ENCODE measurements at regions not wholly inside any gene's neighbourhood (a gene's known extent, or its start where the extent isn't known, plus 50 kb on each side); places are given as distances from the start of the nearest gene placed in this dataset.
"Not testable (repeated sequence)": the region's sequence is repeated elsewhere in the genome, so short reads cannot be mapped to it uniquely, and the experiment has no call there.

DNA sequence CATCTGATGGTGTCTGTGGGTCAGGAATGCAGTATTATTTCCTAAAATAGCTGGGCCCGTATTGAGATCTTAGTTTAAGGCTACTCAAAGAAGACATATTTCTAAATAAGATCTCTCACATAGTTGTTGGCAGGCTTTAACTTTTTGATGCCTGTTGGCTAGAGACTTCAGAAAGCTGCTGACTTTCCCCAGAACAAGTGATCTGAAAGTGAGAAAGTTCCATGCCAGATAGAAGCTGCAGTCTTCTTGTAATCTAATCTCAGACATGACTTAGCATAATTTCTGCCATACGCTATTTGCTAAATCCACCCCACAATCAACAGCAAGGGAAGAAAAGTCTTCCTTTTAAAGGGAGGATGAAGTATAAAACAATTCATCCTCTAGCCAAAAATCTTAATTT, 867.1 kb downstream of the IGSF11 start:
- DNase-seq (ENCODE audit: low spot score), result no peak

- no peak for DNase-seq (ENCODE audit: low spot score)
Observed at GRCh38 chr3:118168175-118168574, 866.5 kb downstream of the IGSF11 start.

DNA sequence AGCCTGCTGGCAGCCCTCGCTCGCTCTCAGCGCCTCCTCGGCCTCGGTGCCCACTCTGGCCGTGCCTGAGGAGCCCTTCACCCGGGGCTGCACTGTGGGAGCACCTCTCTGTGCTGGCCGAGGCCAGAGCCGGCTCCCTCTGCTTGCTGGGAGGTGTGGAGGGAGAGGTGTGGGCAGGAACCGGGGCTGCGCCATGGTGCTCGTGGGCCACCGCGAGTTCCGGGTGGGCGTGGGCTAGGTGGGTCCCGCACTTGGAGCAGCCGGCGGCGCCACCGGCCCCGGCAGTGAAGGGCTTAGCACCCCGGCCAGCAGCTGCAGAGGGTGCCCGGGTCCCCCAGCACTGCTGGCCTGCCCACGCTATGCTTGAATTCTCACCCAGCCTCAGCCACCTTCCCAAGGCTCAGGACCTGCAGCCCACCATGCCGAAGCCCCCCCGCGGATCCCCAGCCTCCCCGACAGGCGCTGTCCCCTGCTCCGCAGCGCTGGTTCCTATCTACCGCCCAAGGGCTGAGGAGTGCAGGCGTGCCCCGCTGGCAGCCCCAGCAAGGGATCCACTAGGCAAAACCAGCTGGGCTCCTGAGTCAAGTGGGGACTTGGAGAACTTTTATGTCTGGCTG, 863.3 kb downstream of the IGSF11 start:
- DNase-seq (ENCODE audit: low spot score), result no peak

DNA sequence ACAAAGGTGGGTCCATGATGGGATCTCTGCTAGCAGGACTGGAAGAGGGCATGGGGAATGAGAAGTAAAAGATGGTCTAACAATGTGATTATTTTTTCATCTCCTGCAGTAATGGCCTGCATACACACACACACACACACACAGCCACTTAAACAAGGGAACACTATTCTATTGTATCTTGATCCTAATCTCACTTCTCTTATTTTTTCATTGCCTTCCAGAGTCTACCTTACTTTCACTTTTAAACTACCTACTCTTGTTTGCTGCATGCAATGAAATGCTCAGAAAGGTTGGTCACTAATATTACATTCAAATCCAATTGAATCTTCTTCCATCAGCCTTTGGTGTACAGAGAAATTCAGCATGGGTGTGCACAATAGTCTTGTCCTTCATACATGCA, 853.8 kb downstream of the IGSF11 start:
- no peak for DNase-seq (ENCODE audit: low spot score)

DNA sequence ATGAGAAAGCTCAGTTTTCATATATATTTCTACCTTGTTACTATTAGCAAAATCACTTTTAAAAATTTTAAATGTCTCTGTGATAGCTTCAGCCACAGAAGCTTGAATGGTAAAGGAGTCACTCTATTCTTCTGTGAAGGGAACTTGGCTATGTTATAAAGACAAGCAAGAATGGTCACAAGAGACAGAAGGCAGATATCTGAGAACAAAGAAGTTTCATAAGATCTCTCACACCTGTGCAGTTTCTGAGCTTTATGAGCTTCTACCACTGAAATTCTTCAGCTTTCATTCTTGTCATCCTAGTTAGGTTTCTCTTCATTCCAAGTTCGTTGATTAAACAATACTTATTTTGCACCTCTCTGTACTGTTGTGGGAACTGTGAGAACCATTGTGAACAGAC, 853.4 kb downstream of the IGSF11 start:
- no peak for DNase-seq (ENCODE audit: low spot score)

DNA sequence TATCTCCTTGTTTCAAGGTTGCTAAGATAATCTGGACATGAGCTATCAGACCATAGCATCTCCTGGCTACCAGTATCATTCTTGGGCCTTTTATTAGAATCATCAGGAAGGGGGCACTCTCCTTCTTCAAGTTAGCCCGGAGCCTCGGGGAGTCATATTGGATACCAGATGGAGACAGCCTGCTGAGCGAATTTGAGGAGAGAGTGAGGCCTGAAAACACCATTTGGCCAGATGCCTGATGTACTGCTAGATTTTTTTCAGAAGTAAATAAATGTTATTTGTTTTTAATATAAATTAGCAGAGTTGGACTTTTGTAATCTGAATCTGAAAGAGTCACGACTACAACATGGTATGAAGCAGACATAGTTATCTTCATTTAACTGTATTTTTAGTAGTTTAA, 848.6 kb downstream of the IGSF11 start:
- no peak for DNase-seq (ENCODE audit: low spot score)

- DNase-seq (ENCODE audit: low spot score), result no peak
Observed at GRCh38 chr3:118187221-118187620, 847.4 kb downstream of the IGSF11 start.

DNA sequence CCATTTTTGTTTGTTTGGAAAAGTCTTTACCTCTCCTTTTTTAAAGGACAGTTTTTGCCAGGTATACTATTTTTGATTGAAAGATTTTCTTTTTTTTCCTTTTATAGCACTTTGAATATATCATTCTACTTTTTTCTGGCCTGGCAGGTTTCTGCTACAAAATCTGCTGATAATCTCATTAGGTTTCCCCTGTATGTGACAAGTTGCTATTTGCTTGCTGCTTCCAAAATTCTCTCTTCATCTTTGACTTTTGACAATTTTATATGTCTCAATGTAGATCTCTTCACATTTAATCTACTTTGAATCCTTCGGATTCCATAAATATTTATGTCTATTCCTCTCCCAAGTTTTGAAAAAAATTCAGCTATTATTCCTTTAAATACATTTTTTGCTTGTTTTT, 838.5 kb downstream of the IGSF11 start:
- no peak for DNase-seq (ENCODE audit: low spot score)

DNA sequence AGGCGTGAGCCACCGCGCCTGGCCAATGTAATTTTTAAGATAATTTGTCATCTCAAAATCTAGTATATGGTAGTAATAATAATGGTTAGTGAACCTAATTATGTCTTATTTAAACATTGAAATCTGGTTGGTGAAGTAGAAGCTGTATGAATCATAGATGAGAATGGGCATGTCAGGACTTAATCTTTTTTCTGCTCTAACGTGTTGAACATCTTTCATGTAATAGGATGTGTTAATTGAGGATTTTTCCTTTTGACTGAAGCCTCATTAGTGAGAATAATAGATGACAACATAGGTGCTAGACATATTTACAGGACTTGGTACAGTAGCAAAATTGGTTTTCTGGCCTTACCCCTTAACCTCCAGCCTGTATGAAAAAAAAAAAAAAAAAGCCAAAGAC, 835.6 kb downstream of the IGSF11 start:
- no peak for DNase-seq (ENCODE audit: low spot score)

- no peak for DNase-seq (ENCODE audit: low spot score)
Observed at GRCh38 chr3:118204052-118204656, 830.5 kb downstream of the IGSF11 start.

DNA sequence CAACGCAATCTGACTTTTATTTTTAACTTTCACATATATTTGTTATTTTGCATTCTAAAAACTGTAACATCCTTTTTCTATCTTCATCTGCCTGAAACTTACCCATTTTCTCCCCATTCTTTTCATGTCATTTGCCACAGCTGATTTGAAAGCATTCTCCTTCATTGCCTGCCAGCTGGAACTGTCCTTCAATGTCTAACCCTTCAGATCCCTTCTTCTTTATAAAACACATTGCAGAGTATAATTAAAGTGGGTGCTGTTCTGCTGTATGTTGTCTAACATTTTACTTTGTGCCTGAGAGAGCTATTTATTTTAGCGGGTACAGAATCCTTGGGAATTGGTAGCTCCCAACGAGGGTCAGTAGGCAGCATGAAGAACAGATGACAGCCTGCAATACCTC, 827.4 kb downstream of the IGSF11 start:
- no peak for DNase-seq (ENCODE audit: low spot score)

DNA sequence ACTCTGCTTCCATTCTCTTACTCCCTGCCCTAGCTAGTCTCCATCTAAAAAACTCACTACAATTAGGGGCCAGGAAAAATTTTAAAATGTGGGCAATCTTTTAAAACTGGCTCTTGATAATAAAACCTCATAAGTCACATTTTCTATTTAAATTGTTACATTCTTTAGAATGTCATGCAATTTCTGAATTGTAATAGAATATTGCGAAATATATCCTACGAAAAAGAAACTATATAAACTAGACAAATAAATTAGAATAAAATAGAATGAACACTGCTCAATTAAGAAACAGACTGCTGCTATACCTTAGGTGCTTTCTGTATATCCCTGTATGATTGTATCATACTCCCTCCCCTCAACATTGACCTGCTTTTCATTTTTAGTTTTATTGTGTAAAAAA, 826.0 kb downstream of the IGSF11 start:
- no peak for DNase-seq (ENCODE audit: low spot score)

- no peak for DNase-seq (ENCODE audit: low spot score)
Observed at GRCh38 chr3:118213892-118214291, 820.8 kb downstream of the IGSF11 start.

- no peak for DNase-seq (ENCODE audit: low spot score)
Observed at GRCh38 chr3:118226206-118226605, 808.4 kb downstream of the IGSF11 start.

DNA sequence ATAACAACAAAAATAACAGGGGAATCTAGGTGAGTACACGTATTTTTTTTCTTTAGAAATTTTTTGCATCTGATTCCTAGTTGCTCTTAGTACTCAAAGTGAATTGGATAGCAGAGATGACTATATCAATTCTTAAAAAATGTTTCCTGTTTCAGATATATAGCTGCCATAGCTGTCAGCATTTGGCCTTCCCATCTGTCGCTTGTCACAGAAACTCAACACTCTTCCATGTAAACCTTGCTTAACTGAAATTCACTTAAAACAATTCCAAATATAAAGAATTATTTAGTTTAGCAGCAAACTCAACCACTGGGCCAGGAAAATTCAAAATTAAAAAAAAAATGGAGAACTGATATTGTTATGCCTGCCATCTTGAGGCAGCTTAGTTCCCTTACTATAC, 807.5 kb downstream of the IGSF11 start:
- no peak for DNase-seq (ENCODE audit: low spot score)

DNA sequence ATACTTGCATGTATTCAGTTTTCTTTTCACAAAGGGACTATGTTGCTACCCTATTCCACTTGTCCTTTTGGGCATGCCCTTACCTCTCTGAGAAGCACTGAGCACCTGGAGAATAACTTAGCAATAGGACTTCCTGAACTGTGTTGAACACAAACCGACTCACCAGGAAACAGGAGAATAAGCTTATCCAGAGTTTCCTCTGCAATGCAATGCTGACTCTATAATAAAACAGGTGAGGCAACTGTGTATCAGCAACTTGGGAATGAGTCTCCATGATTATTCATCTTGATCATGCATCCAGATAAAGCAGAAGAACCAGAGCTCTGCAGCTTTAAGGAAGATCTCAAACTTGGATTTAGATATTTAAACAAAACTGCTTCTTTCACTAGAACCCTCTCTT, 806.5 kb downstream of the IGSF11 start:
- DNase-seq (ENCODE audit: low spot score), result no peak

GRCh38 chr3:118229196-118229595, 805.5 kb downstream of the IGSF11 start:
- DNase-seq (ENCODE audit: low spot score), result no peak

DNA sequence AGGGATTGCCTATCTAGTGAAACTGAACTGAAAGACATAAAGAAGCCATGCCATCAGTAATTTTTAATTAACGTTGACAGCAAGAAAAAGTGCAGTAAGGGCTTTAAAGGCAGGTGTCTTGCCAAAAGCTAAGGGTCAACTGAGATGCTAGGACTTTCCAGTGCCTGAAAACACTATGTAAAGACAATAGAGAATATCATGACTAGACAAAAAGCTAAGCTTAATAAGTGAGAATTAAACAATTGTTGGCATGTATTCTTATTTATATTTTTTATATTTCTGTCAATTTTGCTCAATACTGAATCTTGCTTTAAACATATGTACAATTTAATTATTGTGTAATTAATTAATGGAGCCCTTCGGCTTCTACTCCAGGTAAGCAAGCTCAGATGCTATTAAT, 803.1 kb downstream of the IGSF11 start:
- no peak for DNase-seq (ENCODE audit: low spot score)

GRCh38 chr3:118239253-118239652, 795.4 kb downstream of the IGSF11 start:
- no peak for DNase-seq (ENCODE audit: low spot score)

DNA sequence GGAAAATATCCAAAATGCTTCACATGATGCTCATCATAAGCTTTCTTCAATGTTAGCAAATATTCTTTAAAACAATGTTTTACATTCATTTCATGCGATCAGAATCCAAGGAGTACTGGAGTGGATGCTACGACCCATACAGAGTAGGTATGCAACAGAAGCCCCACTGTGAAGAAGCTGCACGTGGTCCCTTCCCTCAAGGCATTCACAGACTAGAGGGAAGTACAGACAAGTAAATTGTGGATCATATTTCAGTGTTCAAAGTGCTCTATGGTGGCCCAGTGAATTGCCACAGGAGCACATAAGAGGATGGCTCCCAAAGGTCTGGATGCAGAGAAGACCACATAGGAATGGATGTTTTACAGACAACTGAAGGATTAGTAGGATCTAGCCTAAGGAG, 789.9 kb downstream of the IGSF11 start:
- DNase-seq (ENCODE audit: low spot score), result no peak

DNA sequence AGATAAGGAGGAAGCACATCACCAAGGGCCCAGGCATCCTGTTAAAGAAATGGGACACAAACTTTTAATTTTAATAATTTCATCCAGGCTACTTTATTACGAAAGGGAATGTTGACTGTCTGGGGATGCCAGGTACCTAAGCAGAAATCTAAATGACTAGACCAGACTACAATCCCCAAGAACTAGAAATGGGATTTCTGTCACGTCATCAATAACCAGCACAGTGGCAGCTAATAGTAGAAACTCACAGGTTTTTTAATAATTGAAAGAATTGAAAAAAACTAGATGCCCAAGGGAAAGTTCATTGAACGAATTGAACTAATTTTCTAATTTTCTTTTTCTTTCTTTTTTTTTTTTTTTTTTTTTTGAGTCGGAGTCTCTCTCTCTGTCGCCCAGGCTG, 789.3 kb downstream of the IGSF11 start:
- no peak for DNase-seq (ENCODE audit: low spot score)

DNA sequence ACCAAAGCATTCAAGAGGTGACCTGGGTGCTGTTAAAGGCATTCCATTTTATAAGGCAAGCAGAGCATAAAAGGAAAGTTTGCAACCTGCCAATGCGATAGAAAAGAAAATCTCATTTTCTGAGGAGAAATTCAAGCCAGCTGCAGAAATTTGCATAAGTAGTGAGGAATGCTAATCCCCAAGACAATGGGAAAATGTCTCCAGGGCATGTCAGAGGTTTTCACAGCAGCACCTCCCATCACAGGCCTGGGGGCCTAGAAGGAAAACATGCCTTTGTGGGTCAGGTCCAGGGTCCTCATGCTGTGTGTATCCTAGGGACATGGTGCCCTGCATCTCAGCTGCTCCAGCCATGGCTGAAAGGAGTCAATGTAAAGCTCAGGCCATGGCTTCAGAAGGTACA, 775.8 kb downstream of the IGSF11 start:
- DNase-seq (ENCODE audit: low spot score), result not testable (repeated sequence)

- no peak for DNase-seq (ENCODE audit: low spot score)
Observed at GRCh38 chr3:118262800-118263402, 771.7 kb downstream of the IGSF11 start.

- no peak for DNase-seq (ENCODE audit: low spot score)
Observed at GRCh38 chr3:118267588-118267987, 767.1 kb downstream of the IGSF11 start.

All from activated CD4-positive, alpha-beta T cell treated with anti-CD3 and anti-CD28 coated beads, Interleukin-2, Interleukin-4, amounts not matched to agents 100 ng/mL and 50 ng/mL, durations not matched to agents 16 hours and 8 hours (primary cell).